Pancreas (tissue), 10 donors: ENCODE measurements at regions not wholly inside any gene's neighbourhood (a gene's known extent, or its start where the extent isn't known, plus 50 kb on each side); places are given as distances from the start of the nearest gene placed in this dataset.

Source experiments
- ATAC-seq, 4 donors: fragments of 200-7000 bp; cut with Tn5 transposase; one replicate each; pipeline versions ENCODE4 v1.8.0 to v1.9.1; 2020; ENCODE audit warnings: mild to moderate bottlenecking in 4 of 4, moderate library complexity in 4 of 4
- DNase-seq, 6 donors: peaks; one replicate each; pipeline ENCODE4 v3.0.0-alpha.2; 2020
- FAIRE-seq: peaks from 2 replicates; lab custom pipeline; 2012; peaks lifted over from hg19 to GRCh38; lab: Jason Lieb, UNC
- H3K27ac ChIP-seq, 4 donors: fragments of 200-600 bp; sonication (generic); 1 replicate in 3 of 4; 2 replicates in 1 of 4; pipeline versions ENCODE4 v1.5.0 to v1.8.0; 2020
- H3K27me3 ChIP-seq, 4 donors: fragments of 200-600 bp; one replicate each; pipeline ENCODE4 v1.8.0; 2021
- H3K36me3 ChIP-seq, 3 donors: fragments of 200-600 bp; sonication (generic) in 1 of 3; one replicate each; pipeline versions ENCODE4 v1.5.0 to v1.8.0; 2020 to 2021
- H3K4me1 ChIP-seq, 3 donors: fragments of 200-600 bp; one replicate each; pipeline ENCODE4 v1.8.0; 2021
- H3K4me3 ChIP-seq, 4 donors: fragments of 200-600 bp; sonication (generic) in 2 of 4; one replicate each; pipeline versions ENCODE4 v1.5.0 to v1.8.0; 2020 to 2021
- H3K9me3 ChIP-seq, 4 donors: fragments of 200-600 bp; one replicate each; pipeline ENCODE4 v1.8.0; 2021
- CTCF ChIP-seq, 4 donors: fragments of 200-600 bp; sonication (generic) in 3 of 4; IDR thresholded peaks; one replicate each; pipeline versions ENCODE4 v1.5.0 to v1.8.0; 2021; ENCODE audit warnings: antibody characterized with exemption in 4 of 4
- WGBS, 2 donors: extraction: QIAGEN DNeasy Blood & Tissue Kit; methylation state at CpG; one replicate each; pipeline ENCODE4 v1.1.7; 2013; 5-methylcytosine and 5-hydroxymethylcytosine counted together
- intact Hi-C, 3 donors: fragments of 100-400 bp; cut with DNase I; formaldehyde crosslinking; loops; one replicate each; pipeline versions ENCODE4 v1.11.1 to v1.14.2; 2022
- donor health status: healthy with polysubstance abuse.
- donor health status: DM: no; HTN: no; CAD: no; lungs with moderate emphysema.
- donor health status: DM: no; HTN: no; CAD: no.
- donor health status: control.
- donor health status: control.
- donor health status: Bipolar disorder and iron deficiency.
- donor health status: DM: yes; HTN: yes; CAD: no.
- donor health status: DM: no; HTN: no; CAD: no.
- donor health status: DM: no; HTN: no; CAD: no.
- donor health status: DM: yes; HTN: yes; CAD: no.

DNA sequence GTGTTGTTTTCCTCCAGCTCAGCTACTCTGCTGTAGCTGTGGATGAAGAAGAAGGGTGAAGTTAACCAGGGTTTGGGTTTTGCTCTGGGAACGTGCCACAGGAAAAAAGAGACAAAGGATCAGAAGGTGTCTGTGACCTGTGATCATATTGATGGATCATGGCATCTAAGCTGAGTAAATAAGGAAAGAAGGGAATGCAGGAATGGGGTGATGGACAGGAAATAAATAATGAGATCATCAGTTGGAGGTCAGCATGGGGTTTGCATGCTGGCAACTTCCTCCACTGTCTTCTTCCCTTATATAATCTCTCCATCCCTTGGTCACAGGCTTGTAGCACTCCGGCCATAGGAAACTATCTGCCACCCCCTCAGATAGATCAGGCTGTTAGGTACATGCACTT, 430.3 kb upstream of the PDE3A start:
- no peak overlapping the region for H3K27ac ChIP-seq
- no peaks in the 10 kb centered on the region for H3K4me1 ChIP-seq
- DNase-seq (no peak), ATAC-seq (no peak), FAIRE-seq (no peak)
- H3K36me3 ChIP-seq = no peaks in the 10 kb centered on the region
- 69 to 85% methylated on average over 2 of the region's 2 CpGs for WGBS, 2 donors
- TF ChIP-seq CTCF (IDR thresholded peaks at IDR 0.05) = no peak
- H3K27me3 ChIP-seq = no peaks in the 10 kb centered on the region
- intact Hi-C loops = no loop called here
- H3K9me3 ChIP-seq = no peaks in the 10 kb centered on the region
- no peak overlapping the region for H3K4me3 ChIP-seq

DNA sequence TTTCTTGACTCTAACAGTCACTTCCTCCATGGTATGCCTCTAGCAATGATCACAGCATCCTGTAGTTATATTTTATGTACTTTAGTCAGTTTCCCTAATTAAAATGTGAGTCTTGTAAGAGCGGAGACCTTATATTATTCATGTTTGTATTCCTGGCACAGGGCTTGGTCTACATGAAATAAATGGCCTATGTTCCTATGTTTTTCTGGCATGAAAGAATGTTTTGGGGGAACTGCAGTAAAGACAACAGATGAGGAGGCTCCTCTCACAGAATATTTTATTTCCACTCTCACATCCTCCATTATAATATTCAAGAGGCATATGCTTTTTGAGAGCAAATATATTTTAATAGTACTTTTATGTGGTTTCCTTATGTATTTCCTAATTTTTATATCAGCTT, 429.8 kb upstream of the PDE3A start:
- H3K27ac ChIP-seq = no peak overlapping the region
- H3K36me3 ChIP-seq = no peaks in the 10 kb centered on the region
- no peak for ATAC-seq
- no peak for TF ChIP-seq CTCF (IDR thresholded peaks at IDR 0.05)
- 88 to 98% methylated on average over 1 of the region's 1 CpG for WGBS, 2 donors
- no peak for FAIRE-seq
- H3K27me3 ChIP-seq = no peaks in the 10 kb centered on the region
- intact Hi-C loops = no loop called here
- no peaks in the 10 kb centered on the region for H3K9me3 ChIP-seq
- H3K4me1 ChIP-seq = no peaks in the 10 kb centered on the region
- H3K4me3 ChIP-seq = no peak overlapping the region
- no peak for DNase-seq

DNA sequence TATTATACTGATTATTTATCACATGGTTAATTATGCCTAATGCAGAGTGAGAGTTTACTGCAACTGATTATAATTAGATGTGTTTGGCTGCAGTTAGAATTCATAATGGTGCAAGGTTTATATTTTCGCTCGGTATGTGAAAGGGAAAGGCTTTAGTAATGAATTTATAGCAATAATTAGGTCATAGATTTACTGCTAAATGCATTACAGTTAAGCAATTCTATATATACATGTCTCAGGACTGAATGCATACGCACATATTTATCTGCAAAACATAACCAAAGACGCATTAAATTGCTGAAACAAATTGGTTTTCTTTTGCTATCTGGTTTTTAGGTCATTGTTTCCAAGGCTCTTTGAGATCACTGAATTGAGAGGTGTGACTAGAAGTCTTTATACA, 428.1 kb upstream of the PDE3A start:
- no peak for FAIRE-seq
- no peak for TF ChIP-seq CTCF (IDR thresholded peaks at IDR 0.05)
- DNase-seq = no peak
- Histone ChIP-seq H3K36me3 (no peaks in the 10 kb centered on the region), H3K4me1 (no peaks in the 10 kb centered on the region), H3K9me3 (no peaks in the 10 kb centered on the region), H3K27ac (no peak overlapping the region), H3K27me3 (no peaks in the 10 kb centered on the region), H3K4me3 (no peak overlapping the region)
- no peak for ATAC-seq
- intact Hi-C loops = no loop called here
- 81 to 93% methylated on average over 4 of the region's 4 CpGs for WGBS, 2 donors

GRCh38 chr12:19941096-19941495, 427.2 kb upstream of the PDE3A start:
- Histone ChIP-seq H3K4me1 (no peaks in the 10 kb centered on the region), H3K9me3 (no peaks in the 10 kb centered on the region), H3K27ac (no peak overlapping the region), H3K4me3 (no peak overlapping the region), H3K36me3 (no peaks in the 10 kb centered on the region), H3K27me3 (no peaks in the 10 kb centered on the region)
- intact Hi-C loops = no loop called here
- 95 to 97% methylated on average over 26 of the region's 26 CpGs for WGBS, 2 donors
- no peak for TF ChIP-seq CTCF (IDR thresholded peaks at IDR 0.05)
- DNase-seq = peak in 1 of 6 donors; percentile 26
- ATAC-seq = no peak
- FAIRE-seq = no peak

- H3K4me3 ChIP-seq = no peak overlapping the region
- FAIRE-seq (no peak), DNase-seq (no peak), ATAC-seq (peak in 2 of 4 donors; percentile 38 to 63)
- no peak for TF ChIP-seq CTCF (IDR thresholded peaks at IDR 0.05)
- no peaks in the 10 kb centered on the region for H3K27me3 ChIP-seq
- H3K36me3 ChIP-seq = no peaks in the 10 kb centered on the region
- WGBS, 2 donors = 66 to 77% methylated on average over 5 of the region's 5 CpGs
- H3K9me3 ChIP-seq = no peaks in the 10 kb centered on the region
- no peaks in the 10 kb centered on the region for H3K4me1 ChIP-seq
- intact Hi-C loops = no loop called here
- H3K27ac ChIP-seq = no peak overlapping the region
These were observed 422.5 kb upstream of the PDE3A start for GRCh38 chr12:19945559-19946435.
